HepG2 (cell line): ENCODE measurements at regions not wholly inside any gene's neighbourhood (a gene's known extent, or its start where the extent isn't known, plus 50 kb on each side); places are given as distances from the start of the nearest gene placed in this dataset.

Experiments
- EZH2 ChIP-seq: conservative IDR thresholded peaks from 2 replicates; pipeline ENCODE4 v1.6.1; 2012; ENCODE audit warnings: mild to moderate bottlenecking, low read depth, low read length, moderate library complexity
- HCFC1 ChIP-seq: fragments of 150-350 bp; IDR thresholded peaks from 2 replicates; pipeline ENCODE4 v1.6.1; 2014; ENCODE audit warnings: low read depth, low read length
- ZNF24 ChIP-seq: fragments of 450-650 bp; IDR thresholded peaks from 2 replicates; pipeline ENCODE4 v1.6.1; 2017; ENCODE audit warnings: antibody characterized with exemption, mild to moderate bottlenecking

DNA sequence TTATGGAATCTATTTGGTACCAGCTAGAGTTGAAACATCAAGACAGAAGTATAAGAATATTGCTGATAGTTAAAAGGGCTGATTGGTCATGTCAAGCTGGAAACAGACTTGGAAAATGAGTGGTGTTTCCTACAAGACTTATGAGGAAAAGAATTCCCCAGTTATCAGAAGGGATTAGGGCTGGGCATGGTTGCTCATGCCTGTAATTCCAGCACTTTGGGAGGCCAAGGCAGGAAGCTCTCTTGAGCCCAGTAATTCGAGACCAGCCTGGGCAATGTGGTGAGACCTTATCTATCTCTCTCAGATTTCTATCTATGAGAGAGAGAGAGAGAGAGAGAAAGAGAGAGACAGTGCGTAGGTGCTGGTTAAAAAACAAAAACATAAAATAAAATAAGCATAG, 139.5 kb upstream of the PMFBP1 start:
- TF ChIP-seq HCFC1 (no peak), EZH2 (no peak), ZNF24 (no peak)
